Astrocyte of the spinal cord (primary cell): ENCODE measurements at regions not wholly inside any gene's neighbourhood (a gene's known extent, or its start where the extent isn't known, plus 50 kb on each side); places are given as distances from the start of the nearest gene placed in this dataset.

ENCODE experiments used
- DNase-seq: peaks from one replicate; pipeline ENCODE4 v3.0.0; 2011; ENCODE audit warnings: low read depth, low spot score
- H3K4me3 ChIP-seq: 2 replicates; pipeline ENCODE4 v1.5.1; 2011; ENCODE audit warnings: low read depth, mild to moderate bottlenecking, low read length, moderate library complexity
- CTCF ChIP-seq: IDR thresholded peaks from 2 replicates; pipeline ENCODE4 v1.5.1; 2012; ENCODE audit warnings: low read depth, mild to moderate bottlenecking, low read length, inconsistent platforms
- in situ Hi-C: cut with HindIII; loops from 2 replicates; pipeline ENCODE4 v1.10.0; 2017; ENCODE audit warnings: low sequenced_read_pairs

GRCh38 chr12:130253866-130254265 lies 83.8 kb upstream of the PIWIL1 start:
- no peak for TF ChIP-seq CTCF
- in situ Hi-C loops = no loop called here
- DNase-seq = no peak
- no peak overlapping the region for H3K4me3 ChIP-seq

- in situ Hi-C loops = no loop called here
- TF ChIP-seq CTCF = no peak
- no peak overlapping the region for H3K4me3 ChIP-seq
- DNase-seq = no peak
Observed at GRCh38 chr12:130254461-130255276, 83.0 kb upstream of the PIWIL1 start.

- no peak for DNase-seq
- in situ Hi-C loops = no loop called here
- TF ChIP-seq CTCF = no peak
- H3K4me3 ChIP-seq = no peak overlapping the region
Observed at GRCh38 chr12:130258863-130259262, 78.8 kb upstream of the PIWIL1 start.

- in situ Hi-C loops = no loop called here
- TF ChIP-seq CTCF = no peak
- H3K4me3 ChIP-seq = no peak overlapping the region
- DNase-seq = no peak
Observed at GRCh38 chr12:130263025-130263424, 74.7 kb upstream of the PIWIL1 start.

- no peak for DNase-seq
- no peak overlapping the region for H3K4me3 ChIP-seq
- no peak for TF ChIP-seq CTCF
- in situ Hi-C loops = no loop called here
Observed at GRCh38 chr12:130263996-130264395, 73.7 kb upstream of the PIWIL1 start.

- no peak for DNase-seq
Observed at GRCh38 chr12:130266751-130267150, 70.9 kb upstream of the PIWIL1 start.

More at GRCh38 chr12:130266751-130267150, 70.9 kb upstream of the PIWIL1 start:
- H3K4me3 ChIP-seq = no peak overlapping the region
- no peak for TF ChIP-seq CTCF
- in situ Hi-C loops = no loop called here
